ENCODE measurements at regions not wholly inside any gene's neighbourhood (a gene's known extent, or its start where the extent isn't known, plus 50 kb on each side); places are given as distances from the start of the nearest gene placed in this dataset.

- TF ChIP-seq CTCF (conservative IDR thresholded peaks at IDR 0.05; ENCODE audit: low read length) (no peak), EZH2phosphoT487 (IDR thresholded peaks at IDR 0.05; ENCODE audit: borderline replicate concordance) (no peak)
Observed at GRCh38 chr3:76345878-76346277, 560.5 kb upstream of the ZNF717 start.

Data from Loucy (cell line).